NCI-H1048 (cell line): ENCODE measurements at regions not wholly inside any gene's neighbourhood (a gene's known extent, or its start where the extent isn't known, plus 50 kb on each side); places are given as distances from the start of the nearest gene placed in this dataset.
"Not testable (repeated sequence)": the region's sequence is repeated elsewhere in the genome, so short reads cannot be mapped to it uniquely, and the experiment has no call there.

ENCODE experiments used
- DNase-seq: peaks from one replicate; lab custom pipeline; 2025; lab: John Stamatoyannopoulos, UW

- no peak for DNase-seq
These were observed 283.8 kb downstream of the GATA3 start for GRCh38 chr10:8338177-8338766.

GRCh38 chr10:8344756-8345155 lies 290.3 kb downstream of the GATA3 start:
- no peak for DNase-seq

- DNase-seq, result no peak
These were observed 292.4 kb downstream of the GATA3 start for GRCh38 chr10:8346861-8347260.

GRCh38 chr10:8347614-8348013 lies 293.1 kb downstream of the GATA3 start:
- not testable (repeated sequence) for DNase-seq

- DNase-seq, result no peak
These were observed 295.2 kb downstream of the GATA3 start for GRCh38 chr10:8349610-8350249.

GRCh38 chr10:8350250-8350967 lies 295.9 kb downstream of the GATA3 start:
- DNase-seq, result no peak

- no peak for DNase-seq
These were observed 297.9 kb downstream of the GATA3 start for GRCh38 chr10:8352171-8353075.

GRCh38 chr10:8356283-8356682 lies 301.8 kb downstream of the GATA3 start:
- no peak for DNase-seq

- DNase-seq, result no peak
These were observed 305.0 kb downstream of the GATA3 start for GRCh38 chr10:8359467-8359866.

- DNase-seq, result no peak
These were observed 305.9 kb downstream of the GATA3 start for GRCh38 chr10:8360365-8360764.

GRCh38 chr10:8360814-8361509 lies 306.5 kb downstream of the GATA3 start:
- no peak for DNase-seq

GRCh38 chr10:8361510-8361844 lies 307.0 kb downstream of the GATA3 start:
- DNase-seq, result no peak

GRCh38 chr10:8365935-8366911 lies 311.7 kb downstream of the GATA3 start:
- no peak for DNase-seq

- DNase-seq, result not testable (repeated sequence)
These were observed 313.4 kb downstream of the GATA3 start for GRCh38 chr10:8367672-8368411.

GRCh38 chr10:8369666-8370065 lies 315.2 kb downstream of the GATA3 start:
- no peak for DNase-seq

GRCh38 chr10:8374334-8374733 lies 319.8 kb downstream of the GATA3 start:
- no peak for DNase-seq

- DNase-seq, result no peak
These were observed 320.6 kb downstream of the GATA3 start for GRCh38 chr10:8375137-8375536.

- DNase-seq, result no peak
These were observed 323.9 kb downstream of the GATA3 start for GRCh38 chr10:8378198-8378983.
